22Rv1 (cell line): ENCODE measurements at regions not wholly inside any gene's neighbourhood (a gene's known extent, or its start where the extent isn't known, plus 50 kb on each side); places are given as distances from the start of the nearest gene placed in this dataset.

Experiments
- H3K27ac ChIP-seq: fragments of 450-650 bp; 2 replicates; pipeline ENCODE4 v1.5.1; 2017
- ZFX ChIP-seq: fragments of 450-650 bp; IDR thresholded peaks from 2 replicates; pipeline ENCODE4 v1.6.1; 2017; ENCODE audit warnings: antibody characterized with exemption, borderline replicate concordance
- TF ChIP-seq, protein P1 (sequence below): fragments of 450-650 bp; IDR thresholded peaks from 2 replicates; pipeline ENCODE4 v1.5.1; 2017; ENCODE audit warnings: mild to moderate bottlenecking

DNA sequence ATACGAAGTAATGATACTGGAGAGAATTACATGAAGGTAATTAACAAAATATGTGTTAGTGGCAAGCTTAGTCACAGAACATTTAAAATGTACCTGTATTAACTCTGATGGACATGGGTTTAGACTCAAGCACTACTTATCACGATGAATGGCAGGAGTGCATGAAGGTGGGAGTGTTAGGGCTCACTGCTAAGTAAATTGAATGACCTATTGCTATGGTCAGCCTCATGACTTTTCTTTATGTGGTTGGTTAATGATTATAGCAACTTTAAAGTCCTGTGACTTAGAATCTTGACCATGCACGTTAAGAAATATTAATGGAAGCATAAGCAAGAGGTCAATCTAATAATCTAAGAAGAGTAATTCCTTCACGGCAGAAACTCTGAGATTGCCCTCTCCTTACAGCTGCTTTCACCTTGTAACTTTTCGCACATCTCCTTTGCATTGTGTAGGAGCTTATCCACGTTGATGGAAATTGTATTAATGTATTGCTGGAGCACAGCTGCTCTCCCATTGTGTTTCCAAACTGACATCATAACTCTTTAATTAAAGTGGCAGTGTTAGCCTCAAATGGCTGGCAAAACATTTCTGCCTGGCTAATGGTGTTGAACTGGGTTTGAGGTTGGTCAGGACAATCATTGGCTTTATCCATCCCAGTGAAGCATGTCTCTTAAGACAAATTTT, 114.5 kb downstream of the RXFP2 start:
- no peak for TF ChIP-seq ZFX
- TF ChIP-seq, protein P1, sequence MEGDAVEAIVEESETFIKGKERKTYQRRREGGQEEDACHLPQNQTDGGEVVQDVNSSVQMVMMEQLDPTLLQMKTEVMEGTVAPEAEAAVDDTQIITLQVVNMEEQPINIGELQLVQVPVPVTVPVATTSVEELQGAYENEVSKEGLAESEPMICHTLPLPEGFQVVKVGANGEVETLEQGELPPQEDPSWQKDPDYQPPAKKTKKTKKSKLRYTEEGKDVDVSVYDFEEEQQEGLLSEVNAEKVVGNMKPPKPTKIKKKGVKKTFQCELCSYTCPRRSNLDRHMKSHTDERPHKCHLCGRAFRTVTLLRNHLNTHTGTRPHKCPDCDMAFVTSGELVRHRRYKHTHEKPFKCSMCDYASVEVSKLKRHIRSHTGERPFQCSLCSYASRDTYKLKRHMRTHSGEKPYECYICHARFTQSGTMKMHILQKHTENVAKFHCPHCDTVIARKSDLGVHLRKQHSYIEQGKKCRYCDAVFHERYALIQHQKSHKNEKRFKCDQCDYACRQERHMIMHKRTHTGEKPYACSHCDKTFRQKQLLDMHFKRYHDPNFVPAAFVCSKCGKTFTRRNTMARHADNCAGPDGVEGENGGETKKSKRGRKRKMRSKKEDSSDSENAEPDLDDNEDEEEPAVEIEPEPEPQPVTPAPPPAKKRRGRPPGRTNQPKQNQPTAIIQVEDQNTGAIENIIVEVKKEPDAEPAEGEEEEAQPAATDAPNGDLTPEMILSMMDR: no peak
- no peak overlapping the region for H3K27ac ChIP-seq

DNA sequence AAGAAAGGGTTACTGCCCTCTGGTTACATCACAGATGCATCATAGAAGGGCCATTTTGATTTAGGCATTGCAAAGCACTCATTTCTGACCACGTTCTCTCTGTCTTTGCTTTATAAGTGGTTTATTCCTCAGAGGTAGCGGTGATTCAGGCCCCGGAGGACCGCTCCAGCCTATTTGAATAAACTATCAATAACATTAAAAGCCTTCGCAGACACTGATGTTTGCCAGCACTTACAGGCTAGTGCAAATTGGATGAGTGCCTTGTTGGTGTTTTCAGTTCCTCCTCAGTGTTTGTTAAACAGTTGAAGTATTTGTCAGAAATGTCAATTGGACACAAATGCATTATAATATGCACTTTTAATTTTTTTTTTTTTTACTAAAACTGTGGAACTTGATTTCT, 120.2 kb downstream of the RXFP2 start:
- TF ChIP-seq, protein P1: no peak
- TF ChIP-seq ZFX: no peak
- H3K27ac ChIP-seq: no peak overlapping the region

DNA sequence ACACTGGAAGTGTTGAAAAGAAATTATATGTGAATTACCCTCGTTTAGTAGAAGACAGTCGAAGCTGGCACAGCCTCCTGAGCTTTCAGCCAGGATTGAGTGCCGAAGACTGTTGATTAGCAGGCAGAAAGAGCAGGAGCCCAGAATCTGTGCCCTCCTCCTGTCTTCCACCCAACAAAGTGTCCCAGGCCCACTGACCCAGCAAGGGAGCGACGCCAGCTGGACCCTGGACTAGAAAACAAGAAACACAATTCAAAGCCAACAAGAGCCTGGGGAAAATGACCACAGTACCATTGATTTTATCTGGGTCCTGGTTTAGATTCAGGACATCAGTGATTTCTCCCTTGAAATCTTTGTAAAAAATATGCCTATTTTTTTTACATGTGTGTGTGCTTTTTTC, 120.7 kb downstream of the RXFP2 start:
- no peak overlapping the region for H3K27ac ChIP-seq
- TF ChIP-seq, protein P1: no peak
- TF ChIP-seq ZFX: no peak

DNA sequence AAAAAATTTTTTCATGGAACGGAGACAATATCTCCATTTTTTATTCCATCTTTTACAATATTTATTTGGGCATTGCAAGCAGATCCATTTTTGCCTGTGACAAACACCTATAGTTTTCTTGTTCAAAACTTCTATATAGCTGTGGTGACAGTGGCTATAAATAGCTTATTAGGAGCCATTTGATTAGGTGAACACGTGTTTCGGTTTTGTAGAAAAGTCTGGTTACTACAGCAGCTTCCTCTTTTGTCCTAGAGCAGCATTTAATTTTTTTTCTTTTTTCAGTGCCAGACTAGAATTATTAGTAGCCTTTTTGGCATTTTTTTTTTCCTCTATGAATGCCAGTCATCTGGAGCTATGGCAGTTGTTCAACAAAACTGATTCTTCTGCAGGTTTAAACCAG, 123.5 kb downstream of the RXFP2 start:
- TF ChIP-seq ZFX: no peak
- TF ChIP-seq, protein P1: no peak
- no peak overlapping the region for H3K27ac ChIP-seq

DNA sequence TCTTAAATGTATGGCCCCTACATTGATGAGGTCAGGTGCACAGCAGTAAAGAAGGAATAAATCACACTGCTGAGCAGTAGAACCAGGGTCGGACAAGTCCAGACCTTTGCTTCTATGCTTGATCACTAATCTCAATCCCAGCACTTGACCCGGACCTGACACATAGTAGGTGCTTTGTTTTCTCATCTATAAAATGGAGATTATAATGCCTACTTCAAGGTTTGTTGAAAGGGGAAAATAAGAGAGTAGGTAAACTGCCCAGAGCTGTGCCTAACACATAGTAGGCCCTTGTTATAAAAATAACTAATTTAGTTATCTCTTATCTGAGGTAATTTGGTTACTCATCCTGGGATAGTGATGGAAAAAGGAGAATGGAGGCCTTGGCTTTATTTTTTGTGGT, 125.0 kb downstream of the RXFP2 start:
- no peak for TF ChIP-seq ZFX
- TF ChIP-seq, protein P1: no peak

DNA sequence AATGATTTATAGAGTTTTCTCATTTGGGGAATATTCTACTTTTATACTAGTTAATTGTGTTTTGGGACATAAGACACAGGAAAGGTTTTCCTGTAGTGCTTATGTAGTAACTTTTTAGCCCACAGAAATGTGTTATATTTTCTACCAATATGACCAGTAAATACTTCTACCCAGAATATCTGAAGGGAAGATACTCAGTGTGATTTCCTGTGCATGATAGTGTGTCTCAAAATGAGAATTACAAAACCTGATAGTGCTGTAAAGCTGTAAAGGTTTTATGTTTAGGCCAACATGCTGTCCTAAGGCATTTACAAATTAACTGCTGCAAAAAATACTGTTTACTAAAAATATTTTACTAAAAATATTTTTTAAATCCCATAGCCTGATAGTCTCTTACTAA, 126.8 kb downstream of the RXFP2 start:
- H3K27ac ChIP-seq: no peak overlapping the region
- TF ChIP-seq ZFX: no peak
- TF ChIP-seq, protein P1: no peak

More for the DNA sequence above, 125.0 kb downstream of the RXFP2 start:
- no peak overlapping the region for H3K27ac ChIP-seq

DNA sequence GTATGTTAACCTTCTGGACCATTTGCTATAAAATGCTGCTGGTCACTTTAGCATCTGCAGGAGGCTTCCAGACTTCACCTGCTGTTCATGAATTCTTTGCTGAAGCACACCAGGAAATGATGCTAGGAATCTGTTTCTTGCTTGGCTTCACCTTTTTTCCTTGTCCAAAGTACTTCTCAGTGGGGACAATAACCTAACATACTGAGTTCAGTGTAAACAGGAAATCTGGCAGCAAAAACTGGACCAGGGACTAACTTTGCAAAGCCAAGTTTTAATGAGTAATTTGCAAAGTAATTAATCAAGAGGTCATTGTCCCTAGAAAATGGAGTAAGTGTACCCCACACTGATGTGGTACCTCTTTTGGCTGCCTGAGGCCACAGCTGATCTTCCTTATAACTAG, 128.4 kb downstream of the RXFP2 start:
- TF ChIP-seq ZFX: no peak
- TF ChIP-seq, protein P1: no peak
- H3K27ac ChIP-seq: no peak overlapping the region
